HUDEP-2 (cell line): ENCODE measurements at regions not wholly inside any gene's neighbourhood (a gene's known extent, or its start where the extent isn't known, plus 50 kb on each side); places are given as distances from the start of the nearest gene placed in this dataset.

Source experiments
- DNase-seq, 76 experiments: peaks; one replicate each; lab custom pipeline; 2025; ENCODE audit not compliant: unreplicated experiment in 76 of 76; lab: John Stamatoyannopoulos, UW

DNA sequence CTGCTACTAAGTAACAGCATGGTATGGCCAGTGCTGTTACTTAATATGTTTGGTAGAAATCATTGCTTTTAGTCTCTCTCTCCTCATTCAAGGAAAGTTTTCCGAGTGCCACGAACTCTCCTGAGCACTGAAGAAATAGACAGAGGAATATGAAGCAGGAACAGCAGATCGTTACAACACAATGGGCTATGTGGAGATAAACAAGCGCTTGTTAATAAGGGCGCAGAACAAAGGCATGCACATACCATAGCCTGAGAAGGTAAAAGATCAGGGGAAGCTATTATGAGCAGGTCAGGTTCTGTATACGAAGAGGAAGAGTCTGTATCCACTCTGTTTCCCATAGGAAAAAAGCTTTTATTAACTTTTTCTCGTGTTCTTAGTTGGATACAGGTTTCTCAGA, 156.2 kb upstream of the CPNE8 start:
- DNase-seq = no peak

DNA sequence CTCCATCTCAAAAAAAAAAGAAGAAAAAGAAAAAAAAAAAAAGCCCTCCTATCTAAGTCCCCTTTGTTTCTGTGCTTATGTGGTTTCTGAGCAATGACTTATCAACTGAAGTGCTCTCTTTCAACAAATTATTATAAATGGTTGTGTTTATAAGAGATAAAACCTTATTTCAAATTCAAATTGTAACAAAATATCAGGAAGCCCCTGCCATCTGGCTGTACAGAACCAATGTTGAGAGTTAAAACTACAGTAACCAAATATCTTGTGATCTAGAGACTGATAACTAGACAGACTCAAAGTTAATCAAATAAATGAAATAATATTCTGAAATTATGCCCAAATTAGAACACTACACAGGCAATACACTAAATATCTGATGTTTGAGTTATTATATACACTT, 143.0 kb upstream of the CPNE8 start:
- no peak for DNase-seq

DNA sequence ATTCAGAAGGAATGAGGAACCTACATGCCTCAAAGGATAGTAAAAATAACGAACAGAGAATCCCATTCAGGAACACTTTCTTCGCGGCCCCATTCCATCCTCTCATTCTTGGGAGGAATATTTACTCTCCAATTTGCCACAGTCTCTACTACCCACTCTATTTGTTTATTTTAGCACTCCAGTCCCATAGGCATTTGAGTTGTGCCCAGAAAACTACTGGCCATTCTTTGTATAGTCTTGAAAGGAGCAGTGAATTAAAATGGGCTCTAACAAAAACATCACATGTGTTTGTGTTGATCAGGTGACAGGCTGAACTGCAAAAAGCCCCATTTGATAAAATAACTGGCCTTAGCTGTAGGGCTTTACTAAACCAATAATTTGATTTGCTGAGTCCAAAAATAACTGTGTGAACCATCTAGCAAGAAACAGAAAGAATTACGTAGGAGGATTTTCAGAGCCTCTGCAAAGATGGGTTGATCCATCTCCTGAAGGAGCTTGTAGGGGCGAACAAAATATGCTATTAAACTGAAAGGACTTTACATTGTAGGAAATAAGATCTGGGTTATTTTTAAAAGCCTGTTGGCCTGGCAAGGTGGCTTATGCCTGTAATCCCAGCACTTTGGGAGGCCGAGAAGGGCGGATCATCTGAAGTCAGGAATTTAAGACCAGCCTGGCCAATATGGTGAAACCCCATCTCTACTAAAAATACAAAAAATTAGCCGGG, 142.3 kb upstream of the CPNE8 start:
- DNase-seq = no peak

DNA sequence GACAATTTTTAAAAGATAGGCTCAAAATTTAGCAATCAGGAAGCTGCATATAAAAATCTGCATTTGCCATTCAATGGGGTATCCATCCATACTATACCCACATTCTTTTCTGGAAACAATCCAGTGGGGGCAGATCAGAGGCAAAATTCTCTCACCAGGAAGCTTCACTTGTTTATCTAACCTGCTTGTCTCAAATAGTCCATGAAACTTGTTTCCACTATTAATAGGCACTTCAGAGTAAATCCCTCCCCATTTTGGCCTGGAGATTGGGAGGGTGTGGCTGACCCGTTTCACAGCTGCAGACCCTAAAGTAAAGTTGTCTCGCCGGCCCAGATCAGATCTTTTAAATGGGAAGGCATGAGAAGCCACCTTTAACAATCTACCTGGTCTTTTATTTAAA, 139.4 kb upstream of the CPNE8 start:
- DNase-seq = no peak

DNA sequence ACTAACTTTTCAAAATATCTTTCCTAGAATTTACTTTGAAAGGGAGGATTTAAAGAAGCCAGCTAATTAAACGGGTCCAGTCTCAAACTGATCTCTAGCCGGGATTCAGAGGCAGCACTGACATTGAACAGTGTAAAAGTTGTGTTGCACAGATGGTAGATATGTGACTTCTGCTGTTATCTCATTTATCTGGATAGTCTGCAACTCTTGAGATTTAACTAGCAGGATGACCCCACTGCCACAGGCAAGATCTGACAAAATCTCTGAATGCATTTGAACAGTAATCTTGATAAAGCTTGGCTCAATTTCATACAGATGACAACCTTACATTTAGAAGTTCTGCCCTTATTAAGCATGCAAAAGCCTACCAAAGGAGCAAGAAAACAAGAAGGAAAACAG, 138.0 kb upstream of the CPNE8 start:
- no peak for DNase-seq

DNA sequence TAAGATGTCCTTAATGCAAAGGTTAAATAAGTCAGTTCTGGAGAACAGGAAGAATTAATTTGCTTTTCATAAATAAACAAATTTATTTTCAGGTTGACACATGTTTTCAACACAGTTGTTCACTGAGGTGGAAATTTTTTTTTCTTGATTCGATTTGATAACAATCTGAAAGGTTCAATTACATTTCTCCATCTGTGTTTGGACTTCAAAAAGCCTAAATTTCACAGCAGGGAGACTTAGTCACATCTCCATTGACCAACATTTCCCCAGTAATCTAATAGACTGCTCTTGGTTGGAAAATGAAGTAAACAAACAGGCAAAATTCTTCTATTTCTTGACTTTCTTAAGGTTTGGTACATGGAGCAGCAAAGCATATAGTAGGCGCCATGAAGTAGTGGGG, 134.9 kb upstream of the CPNE8 start:
- DNase-seq = no peak

DNA sequence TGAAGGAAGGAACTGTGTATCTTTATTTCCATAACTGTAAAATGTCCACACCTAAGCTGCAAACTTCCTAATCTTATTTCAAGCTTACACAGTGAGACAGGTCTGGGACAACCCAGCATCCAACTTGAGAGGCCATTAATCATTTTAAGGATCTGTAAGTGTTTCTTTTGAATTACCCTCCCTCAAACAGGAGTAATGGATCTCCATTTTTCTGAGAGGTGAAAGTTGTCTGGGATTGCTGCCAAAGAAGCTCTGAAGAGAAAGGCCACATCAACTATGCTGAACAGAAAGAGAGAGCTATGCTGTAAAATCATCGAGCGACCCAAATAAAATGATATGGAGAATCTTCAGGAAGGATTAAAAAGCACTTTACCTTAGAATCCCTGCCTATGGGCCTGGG, 131.7 kb upstream of the CPNE8 start:
- no peak for DNase-seq

DNA sequence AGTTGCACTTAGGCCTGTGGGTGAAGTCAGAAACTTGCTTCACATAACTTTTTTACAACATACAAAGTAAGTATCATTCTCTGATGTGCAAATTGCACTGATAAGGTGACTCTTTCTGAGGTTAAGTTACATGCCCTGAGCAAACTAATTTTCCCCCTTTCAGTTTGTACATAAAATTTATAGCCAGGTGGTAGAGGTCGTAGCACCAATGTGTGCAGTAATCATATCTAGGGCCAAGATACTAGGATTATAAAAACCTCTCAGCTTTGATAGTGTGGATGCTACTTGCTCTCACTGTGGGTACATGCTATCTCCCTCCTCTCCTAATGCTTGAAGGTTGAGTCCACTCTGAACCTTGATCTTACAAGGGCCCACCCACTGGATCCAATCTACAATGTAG, 130.7 kb upstream of the CPNE8 start:
- no peak for DNase-seq

DNA sequence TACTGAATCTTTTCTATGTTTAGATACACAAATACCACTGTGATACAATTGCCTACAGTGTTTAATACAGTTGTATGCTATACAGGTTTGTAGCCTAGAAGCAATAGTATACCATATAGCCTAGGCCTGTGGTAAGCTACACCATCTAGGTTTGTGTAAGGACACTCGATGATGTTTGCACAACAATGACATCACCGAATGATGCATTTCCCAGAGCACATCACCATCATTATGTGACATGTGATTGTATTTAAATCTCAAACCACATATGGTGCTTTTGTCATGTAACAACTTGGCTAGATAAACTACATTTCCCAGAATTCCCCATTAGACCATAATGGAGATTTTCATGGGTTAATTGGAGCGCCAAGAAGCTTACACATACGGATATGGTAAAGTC, 128.4 kb upstream of the CPNE8 start:
- DNase-seq = no peak

DNA sequence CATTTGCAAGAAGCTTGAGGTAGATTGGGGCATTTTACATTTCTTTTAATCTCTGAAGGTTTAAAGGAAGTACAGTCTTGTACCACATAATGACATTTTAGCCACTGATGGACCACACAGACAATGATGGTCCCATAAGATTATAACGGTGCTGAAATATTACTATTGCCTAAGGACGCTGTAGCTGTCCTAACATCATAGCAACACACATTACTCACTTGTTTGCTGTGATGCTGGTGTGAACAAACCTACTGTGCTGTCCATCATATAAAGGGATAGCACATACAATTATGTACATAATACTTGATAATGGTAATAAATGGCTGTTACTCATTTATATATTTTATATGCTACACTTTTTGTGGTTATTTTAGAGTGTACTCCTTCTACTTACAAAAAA, 127.1 kb upstream of the CPNE8 start:
- DNase-seq = no peak

DNA sequence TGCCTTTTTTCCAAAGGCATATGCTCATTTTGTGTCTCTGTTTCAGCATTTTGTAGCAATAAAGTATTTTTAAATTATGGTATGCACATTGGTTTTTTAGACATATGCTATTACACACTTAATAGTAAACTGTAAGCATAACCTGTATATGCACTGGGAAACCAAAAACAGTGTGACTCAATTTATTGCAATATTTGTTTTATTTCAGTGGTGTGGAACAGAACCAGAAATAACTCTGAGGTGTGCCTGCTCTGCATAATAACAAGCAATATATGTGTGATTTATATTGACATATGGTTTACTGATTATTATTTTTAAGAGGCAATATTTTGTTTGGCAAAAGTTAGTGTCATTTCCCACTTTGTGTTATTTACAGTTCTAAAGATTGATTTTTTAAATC, 126.6 kb upstream of the CPNE8 start:
- no peak for DNase-seq

DNA sequence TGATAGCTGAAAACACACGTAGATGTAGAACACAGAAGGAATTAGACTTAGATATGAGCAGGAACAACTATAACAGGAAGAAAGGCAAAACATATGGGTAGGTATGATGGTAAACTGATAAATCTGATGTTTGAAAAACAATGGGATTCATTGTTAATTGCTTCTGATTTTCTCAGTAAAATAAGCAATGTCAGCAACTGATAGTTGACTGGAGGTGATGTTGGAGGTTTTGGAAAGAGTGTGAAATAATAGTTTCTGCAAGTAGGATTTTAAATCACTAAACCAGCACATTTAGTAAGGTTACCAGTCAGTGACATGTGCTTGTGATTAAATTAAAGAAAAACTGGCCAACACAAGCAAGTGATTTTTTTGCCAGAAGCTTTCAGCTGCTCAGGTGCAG, 123.0 kb upstream of the CPNE8 start:
- DNase-seq = no peak

DNA sequence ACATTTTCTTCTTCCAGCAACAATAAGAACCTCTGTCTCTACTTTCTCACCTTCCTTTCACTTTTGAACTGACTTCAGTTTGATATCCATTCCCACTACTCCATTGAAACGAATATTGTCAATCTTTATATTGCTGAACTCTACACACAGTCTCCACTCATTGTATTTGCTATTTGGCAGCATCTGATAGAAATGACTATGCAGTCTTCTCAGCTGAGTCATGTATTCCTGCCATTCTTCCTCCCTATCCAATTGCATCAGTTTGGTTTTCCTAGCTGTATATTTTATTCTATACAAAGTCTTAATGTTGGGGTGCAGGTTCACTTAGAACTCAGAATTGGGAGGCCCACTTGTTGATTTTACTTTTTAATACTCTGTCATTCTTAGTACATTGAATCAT, 107.5 kb upstream of the CPNE8 start:
- no peak for DNase-seq

DNA sequence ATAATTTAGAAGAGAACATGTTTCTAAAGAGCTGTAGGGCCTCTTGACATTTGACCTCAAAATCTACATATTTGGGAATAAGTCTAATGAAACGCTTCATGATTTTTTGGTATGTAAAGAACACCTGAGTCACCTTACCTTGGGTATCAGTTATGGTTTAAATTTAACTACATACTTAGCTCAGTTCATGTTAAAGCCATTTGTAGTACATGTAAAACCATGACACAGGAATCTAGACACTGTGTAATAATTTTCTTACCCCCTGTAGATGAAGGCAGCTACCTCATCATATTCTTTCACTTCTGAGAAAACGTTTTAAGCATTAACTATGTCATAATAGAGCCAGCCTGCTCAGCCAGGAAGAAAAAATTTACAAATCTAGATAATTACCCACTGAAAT, 105.8 kb upstream of the CPNE8 start:
- no peak for DNase-seq

DNA sequence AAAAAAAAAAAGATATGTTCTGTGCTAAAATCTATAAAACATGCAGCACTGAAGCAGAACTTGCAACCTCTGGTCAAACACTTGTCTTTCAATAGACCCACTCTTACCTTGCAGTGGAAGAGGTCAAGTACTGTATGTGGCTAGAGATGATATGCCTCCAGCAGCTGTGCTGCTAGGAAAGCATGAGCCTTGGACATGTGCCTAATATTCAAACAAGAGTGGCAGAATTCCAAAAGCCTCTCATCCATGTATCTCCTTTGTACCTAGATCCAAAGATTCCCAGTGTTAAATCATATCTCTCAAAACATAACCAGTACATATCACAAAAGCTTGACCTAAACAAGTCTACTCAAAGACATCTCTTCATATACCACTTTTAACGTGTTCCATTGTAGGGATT, 105.0 kb upstream of the CPNE8 start:
- DNase-seq = no peak

DNA sequence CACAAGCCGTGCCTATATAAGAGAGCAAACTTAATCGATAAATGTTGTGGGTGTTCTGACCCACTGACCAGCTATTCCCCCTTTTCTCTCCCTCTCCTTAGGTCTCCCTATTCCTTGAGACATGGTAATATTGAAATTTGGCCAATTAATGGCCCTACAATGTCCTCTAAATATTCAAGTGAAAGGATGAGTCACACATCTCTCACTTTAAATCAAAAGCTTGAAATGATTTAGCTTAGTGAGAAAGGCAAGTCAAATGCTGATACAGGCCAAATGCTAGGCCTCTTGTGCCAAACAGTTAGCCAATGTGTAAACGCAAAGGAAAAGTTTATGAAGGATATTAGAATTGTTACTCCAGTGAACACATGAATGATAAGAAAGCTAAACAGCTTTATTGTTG, 102.2 kb upstream of the CPNE8 start:
- no peak for DNase-seq

DNA sequence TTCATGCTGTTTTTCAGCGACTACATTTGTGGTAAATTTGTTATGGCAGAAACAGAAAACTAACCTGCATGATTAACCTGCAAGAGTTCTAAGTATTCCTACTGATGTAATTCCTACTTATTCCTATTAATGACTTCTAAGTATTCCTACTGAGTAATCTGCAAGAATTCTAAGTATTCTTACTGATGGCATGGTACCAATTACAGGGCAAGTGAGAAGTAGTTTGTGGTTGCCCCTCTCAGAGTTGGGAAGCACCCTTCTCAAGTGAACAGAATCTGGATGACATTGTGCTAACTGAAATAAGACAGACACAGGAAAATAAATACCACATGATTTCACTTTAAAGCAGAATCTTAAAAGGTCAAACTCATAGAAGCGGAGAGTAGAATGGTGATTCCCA, 100.9 kb upstream of the CPNE8 start:
- DNase-seq = no peak

DNA sequence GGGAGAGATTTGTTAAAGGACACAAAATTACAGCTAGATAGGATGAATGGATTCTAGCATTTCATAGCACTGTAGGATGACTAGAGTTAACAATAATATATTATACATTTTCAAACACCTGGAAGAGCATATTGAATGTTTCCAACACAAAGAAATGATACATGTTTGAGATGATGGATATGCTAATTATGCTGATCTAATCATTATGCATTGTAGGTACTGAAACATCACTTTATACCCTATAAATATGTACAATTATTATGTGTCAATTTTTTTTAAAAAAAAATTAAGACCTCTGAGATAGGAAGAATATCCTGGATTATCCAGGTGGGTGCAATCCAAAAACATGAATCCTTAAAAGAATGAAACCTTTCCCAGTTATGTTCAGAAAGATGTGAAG, 100.3 kb upstream of the CPNE8 start:
- no peak for DNase-seq

DNA sequence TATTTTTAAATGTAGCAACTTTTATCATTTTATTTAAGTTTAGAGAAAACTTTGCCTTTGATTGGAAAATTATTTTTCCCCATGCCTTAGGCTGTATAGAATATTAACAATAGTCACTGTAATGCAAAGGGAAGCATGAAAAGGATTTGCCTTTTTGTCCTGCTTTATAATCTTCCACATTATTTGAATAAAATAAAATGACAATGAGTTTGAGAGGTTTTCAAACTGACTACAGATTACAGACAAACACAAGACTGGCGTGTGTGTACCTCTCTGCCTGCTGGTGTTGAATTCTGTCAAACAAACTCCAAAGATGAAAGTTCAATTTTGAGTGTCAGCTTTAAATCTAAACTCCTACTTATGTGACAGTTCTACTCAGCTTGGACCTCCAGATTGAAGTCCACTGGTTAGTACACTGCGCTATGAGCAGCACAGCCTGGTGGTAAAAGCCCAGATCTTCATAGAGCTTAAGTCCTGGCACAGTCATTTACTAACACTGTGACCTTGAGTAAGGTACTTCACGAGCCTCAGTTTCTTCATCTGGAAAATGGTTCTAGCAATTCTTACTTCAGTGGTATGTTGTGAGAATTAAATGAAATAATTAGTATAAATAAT, 98.3 kb upstream of the CPNE8 start:
- peak in 2 of 76 experiments; percentile 2 to 8 for DNase-seq

DNA sequence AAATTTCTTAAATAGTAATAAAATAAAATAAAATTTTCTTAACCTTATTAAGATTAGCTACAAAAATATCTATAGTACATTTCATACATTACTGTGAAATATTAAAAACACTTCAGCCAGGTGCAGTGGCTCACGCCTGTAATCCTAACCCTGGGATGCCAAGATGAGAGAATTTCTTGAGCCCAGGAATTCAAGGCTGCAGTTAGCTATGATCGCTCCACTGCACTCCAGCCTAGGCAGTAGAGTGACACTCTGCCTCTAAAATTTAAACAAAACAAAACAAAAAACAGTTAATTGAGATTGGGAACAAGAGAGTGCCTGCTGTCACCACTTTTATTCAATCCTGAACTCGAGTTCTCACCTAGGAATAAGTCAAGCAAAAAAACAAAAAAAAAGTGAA, 95.0 kb upstream of the CPNE8 start:
- no peak for DNase-seq

DNA sequence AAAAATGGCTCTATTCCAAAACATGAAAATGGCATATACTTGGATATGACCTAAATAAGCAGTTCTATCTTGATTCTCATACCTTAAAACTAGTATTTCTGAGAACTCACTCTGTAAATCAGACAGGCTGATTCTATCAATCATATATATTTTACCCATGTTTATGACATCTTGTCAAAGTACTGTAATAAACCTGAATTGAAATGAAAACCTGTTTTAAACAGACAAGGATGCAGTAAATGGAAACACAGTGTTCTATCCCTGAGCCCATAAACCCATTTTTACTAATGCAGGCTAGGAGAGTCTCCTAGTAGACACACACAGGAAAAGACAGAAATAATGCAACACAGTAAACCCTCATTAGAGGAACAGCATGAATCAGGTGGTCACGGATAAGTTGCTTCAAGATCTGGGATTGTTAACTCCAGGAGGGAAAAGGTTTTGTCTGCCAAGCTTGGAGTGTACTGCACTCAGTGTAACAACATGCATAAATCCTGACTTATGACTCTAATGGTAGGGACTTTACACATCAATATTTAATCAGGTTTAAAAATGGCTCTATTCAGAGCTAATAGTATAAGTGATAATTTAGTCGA, 93.6 kb upstream of the CPNE8 start:
- no peak for DNase-seq

DNA sequence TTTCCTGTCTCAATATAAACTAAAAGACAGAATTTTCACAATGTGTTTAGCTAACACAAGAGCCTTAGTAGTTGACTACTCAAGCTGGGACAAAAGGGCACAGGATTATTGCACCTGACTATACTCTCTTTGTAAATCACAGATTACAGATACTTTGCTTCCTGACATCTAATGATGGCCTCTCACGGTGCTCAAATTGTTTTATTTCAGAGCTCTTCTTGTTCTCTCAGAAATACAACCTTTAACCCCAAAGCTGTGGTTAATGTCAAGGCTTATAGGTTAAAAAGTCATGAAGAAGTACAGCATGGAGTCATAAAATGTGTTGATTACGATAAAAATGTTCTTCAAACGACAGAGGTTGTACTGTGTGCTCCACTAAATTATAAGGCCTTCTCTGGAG, 89.9 kb upstream of the CPNE8 start:
- DNase-seq = no peak

DNA sequence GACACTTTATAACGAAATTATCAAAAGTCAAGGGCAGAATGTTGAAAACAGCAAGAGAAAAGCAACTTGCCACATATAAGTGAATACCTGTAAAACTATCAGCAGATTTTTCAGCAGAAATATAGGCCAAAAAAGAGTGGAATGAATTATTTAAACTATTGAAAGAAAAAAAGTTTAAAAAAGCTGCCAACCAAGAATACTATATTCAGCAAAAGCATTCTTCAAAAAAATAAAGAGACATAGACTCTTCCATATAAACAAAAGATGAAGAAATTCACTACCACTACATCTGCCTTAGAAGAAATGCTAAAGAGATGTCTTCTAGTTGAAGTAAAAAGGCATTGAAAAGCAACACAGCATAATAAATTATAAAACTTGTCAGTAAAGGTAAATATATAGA, 80.6 kb upstream of the CPNE8 start:
- DNase-seq = no peak
